OCI-LY1 (cell line): ENCODE measurements at regions not wholly inside any gene's neighbourhood (a gene's known extent, or its start where the extent isn't known, plus 50 kb on each side); places are given as distances from the start of the nearest gene placed in this dataset.

Experiments
- CTCF ChIP-seq: fragments of 200-600 bp; sonication (generic), shearing (Covaris generic); IDR thresholded peaks from 2 replicates; pipeline ENCODE4 v1.5.1; 2017; ENCODE audit warnings: mild to moderate bottlenecking, antibody characterized with exemption, low read length, moderate library complexity, mixed read lengths
- EZH2 ChIP-seq: fragments of 200-600 bp; sonication (generic), shearing (Covaris generic); IDR thresholded peaks from 2 replicates; pipeline ENCODE4 v1.8.0; 2017; ENCODE audit warnings: borderline replicate concordance, mixed run types, mild to moderate bottlenecking, antibody characterized with exemption, low read length, moderate library complexity, mixed read lengths

GRCh38 chr5:31097851-31098250 lies 95.6 kb upstream of the CDH6 start:
- no peak for TF ChIP-seq CTCF
- TF ChIP-seq EZH2 = no peak
